HCT116 (cell line): ENCODE measurements at regions not wholly inside any gene's neighbourhood (a gene's known extent, or its start where the extent isn't known, plus 50 kb on each side); places are given as distances from the start of the nearest gene placed in this dataset.

ENCODE experiments used
- ATAC-seq: fragments of 200-7000 bp; cut with Tn5 transposase; 2 replicates; pipeline ENCODE4 v1.9.1; 2020; ENCODE audit warnings: mild to moderate bottlenecking, moderate library complexity
- BruUV-seq: library from RNA; stranded (reverse); fragments of 400-500 nt; replicated peaks from 2 replicates; lab custom pipeline; 2021; lab: Mats Ljungman, UMichigan
- CTCF ChIA-PET: fragments of 300-600 bp; sonication (Branson Sonifier 250); formaldehyde crosslinking; loops from one replicate; lab custom pipeline; 2021; ENCODE audit warnings: antibody characterized with exemption; lab: Charles Lee
- POLR2A ChIA-PET: fragments of 300-600, 350-600 bp; sonication (Branson Sonifier 250); formaldehyde crosslinking; loops from one replicate; lab custom pipeline; 2021; ENCODE audit warnings: antibody characterized with exemption; lab: Charles Lee
- RAD21 ChIA-PET, 2 experiments: fragments of 300-600 bp; sonication (Branson Sonifier 250); formaldehyde crosslinking; loops; one replicate each; lab custom pipeline; 2023; ENCODE audit warnings: low total read pairs in 2 of 2; ENCODE audit not compliant: uncharacterized antibody in 2 of 2, unreplicated experiment in 2 of 2, low non-redundant PET in 1 of 2; lab: Charles Lee
- DNase-seq: peaks from one replicate; pipeline ENCODE4 v3.0.0-alpha.2; 2010; ENCODE audit warnings: low read depth, low spot score
- H2AFZ ChIP-seq: fragments of 200-600 bp; shearing (Covaris generic), sonication (generic); 2 replicates; pipeline ENCODE4 v1.6.1; 2017; ENCODE audit warnings: low read depth, mixed run types, mixed read lengths, antibody characterized with exemption, low read length; ENCODE audit not compliant: poor library complexity, severe bottlenecking
- H3K27ac ChIP-seq: 2 replicates; pipeline ENCODE4 v1.5.1; 2012; ENCODE audit warnings: low read depth, low read length
- H3K27me3 ChIP-seq: fragments of 200-600 bp; sonication (generic); 2 replicates; pipeline ENCODE4 v1.6.1; 2016; ENCODE audit warnings: mixed run types, low read length, mixed read lengths; ENCODE audit not compliant: insufficient read depth
- H3K36me3 ChIP-seq, 2 experiments: fragments of 200-500 bp in 1 of 2; fragments of 200-600 bp in 1 of 2; sonication (Bioruptor generic) in 1 of 2; sonication (generic) in 1 of 2; 2 replicates each; pipeline versions ENCODE4 v1.5.1 to v1.6.1; 2014 to 2016; ENCODE audit warnings: low read length in 2 of 2, inconsistent platforms in 1 of 2, mixed read lengths in 1 of 2, mixed run types in 1 of 2; ENCODE audit not compliant: insufficient read depth in 2 of 2, control insufficient read depth in 1 of 2
- H3K4me1 ChIP-seq, 2 experiments: fragments of 200-600 bp in 1 of 2; sonication (generic) in 1 of 2; 2 replicates each; pipeline versions ENCODE4 v1.5.1 to v1.6.1; 2012 to 2017; ENCODE audit warnings: low read length in 2 of 2, inconsistent platforms in 1 of 2, mild to moderate bottlenecking in 1 of 2, mixed read lengths in 1 of 2, mixed run types in 1 of 2, moderate library complexity in 1 of 2; ENCODE audit not compliant: insufficient read depth in 2 of 2, control insufficient read depth in 1 of 2
- H3K4me2 ChIP-seq: fragments of 200-600 bp; sonication (generic); 2 replicates; pipeline ENCODE4 v1.6.1; 2017; ENCODE audit warnings: mixed run types, low read length, mixed read lengths
- H3K4me3 ChIP-seq, 2 experiments: fragments of 200-600 bp in 1 of 2; sonication (generic) in 1 of 2; replicated peaks in 1 of 2; 2 replicates each; pipeline ENCODE4 v1.5.1; 2011 to 2016; ENCODE audit warnings: low read length in 2 of 2, control low read depth in 1 of 2, low read depth in 1 of 2, mild to moderate bottlenecking in 1 of 2, mixed read lengths in 1 of 2, mixed run types in 1 of 2
- H3K79me2 ChIP-seq: fragments of 200-600 bp; sonication (generic); 2 replicates; pipeline ENCODE4 v1.6.1; 2017; ENCODE audit warnings: mild to moderate bottlenecking, mixed run types, low read length, moderate library complexity, mixed read lengths; ENCODE audit not compliant: insufficient read depth
- H3K9ac ChIP-seq: fragments of 200-600 bp; sonication (generic); 2 replicates; pipeline ENCODE4 v1.6.1; 2016; ENCODE audit warnings: low read length, mixed read lengths
- H3K9me2 ChIP-seq: fragments of 200-600 bp; sonication (generic), shearing (Covaris generic); 2 replicates; pipeline ENCODE4 v1.6.1; 2017; ENCODE audit warnings: mixed run types, mild to moderate bottlenecking, moderate library complexity; ENCODE audit not compliant: insufficient read depth
- H3K9me3 ChIP-seq, 2 experiments: fragments of 200-500 bp in 1 of 2; fragments of 200-600 bp in 1 of 2; sonication (Bioruptor generic) in 1 of 2; sonication (generic) in 1 of 2; 2 replicates each; pipeline ENCODE4 v1.6.1; 2014 to 2017; ENCODE audit warnings: low read length in 2 of 2, mixed read lengths in 2 of 2, inconsistent platforms in 1 of 2, low read depth in 1 of 2, mild to moderate bottlenecking in 1 of 2, mixed run types in 1 of 2, moderate library complexity in 1 of 2; ENCODE audit not compliant: control insufficient read depth in 1 of 2, insufficient read depth in 1 of 2
- H4K20me1 ChIP-seq: fragments of 200-600 bp; sonication (generic), shearing (Covaris generic); 2 replicates; pipeline ENCODE4 v1.6.1; 2017; ENCODE audit warnings: mixed run types, mild to moderate bottlenecking, moderate library complexity; ENCODE audit not compliant: insufficient read depth
- CBX3 ChIP-seq: IDR thresholded peaks from 2 replicates; pipeline ENCODE4 v1.6.1; 2012; ENCODE audit warnings: low read depth
- EGR1 ChIP-seq: IDR thresholded peaks from 2 replicates; pipeline ENCODE4 v1.6.1; 2012; ENCODE audit warnings: low read depth
- EZH2phosphoT487 ChIP-seq: fragments of 200-600 bp; IDR thresholded peaks from 2 replicates; pipeline ENCODE4 v1.6.1; 2018; ENCODE audit warnings: antibody characterized with exemption, borderline replicate concordance
- FOSL1 ChIP-seq: IDR thresholded peaks from 2 replicates; pipeline ENCODE4 v1.6.1; 2012; ENCODE audit warnings: low read depth
- POLR2AphosphoS5 ChIP-seq: IDR thresholded peaks from 2 replicates; pipeline ENCODE4 v1.6.1; 2011; ENCODE audit warnings: mild to moderate bottlenecking, low read depth, low read length, moderate library complexity
- RAD21 ChIP-seq: IDR thresholded peaks from 2 replicates; pipeline ENCODE4 v1.6.1; 2012; ENCODE audit warnings: low read depth, mild to moderate bottlenecking
- SRF ChIP-seq: IDR thresholded peaks from 2 replicates; pipeline ENCODE4 v1.6.1; 2012; ENCODE audit warnings: low read depth
- YY1 ChIP-seq: IDR thresholded peaks from 2 replicates; pipeline ENCODE4 v1.6.1; 2011; ENCODE audit warnings: low read length, low read depth, moderate library complexity, mild to moderate bottlenecking; ENCODE audit not compliant: insufficient replicate concordance; ENCODE audit errors: extremely low read depth
- ZNF274 ChIP-seq: fragments of 200-500 bp; sonication (Bioruptor generic); IDR thresholded peaks from 2 replicates; pipeline ENCODE4 v1.6.1; 2014; ENCODE audit warnings: mild to moderate bottlenecking, low read depth, low read length, inconsistent platforms
- intact Hi-C: fragments of 100-400 bp; cut with micrococcal nuclease; formaldehyde crosslinking; loops from 2 replicates; pipeline ENCODE4 v1.10.0; 2022
- TF ChIP-seq, protein P1 (sequence below): IDR thresholded peaks from 2 replicates; pipeline ENCODE4 v1.6.1; 2012
- TF ChIP-seq, protein P2 (sequence below), 3 experiments: fragments of 200-600 bp in 1 of 3; sonication (generic) in 1 of 3; IDR thresholded peaks in 2 of 3; conservative IDR thresholded peaks in 1 of 3; 2 replicates each; pipeline ENCODE4 v1.5.1; 2012 to 2017; ENCODE audit warnings: low read depth in 2 of 3, low read length in 2 of 3, antibody characterized with exemption in 1 of 3, borderline replicate concordance in 1 of 3, control low read depth in 1 of 3, mild to moderate bottlenecking in 1 of 3, mixed read lengths in 1 of 3, mixed run types in 1 of 3, moderate library complexity in 1 of 3; ENCODE audit not compliant: insufficient read depth in 1 of 3
- TF ChIP-seq, protein P3 (sequence below): IDR thresholded peaks from 2 replicates; pipeline ENCODE4 v1.6.1; 2012; ENCODE audit warnings: low read depth
- TF ChIP-seq, protein P4 (sequence below): IDR thresholded peaks from 2 replicates; pipeline ENCODE4 v1.6.1; 2011; ENCODE audit warnings: mild to moderate bottlenecking, low read length, moderate library complexity; ENCODE audit not compliant: insufficient replicate concordance; ENCODE audit errors: extremely low read depth

DNA sequence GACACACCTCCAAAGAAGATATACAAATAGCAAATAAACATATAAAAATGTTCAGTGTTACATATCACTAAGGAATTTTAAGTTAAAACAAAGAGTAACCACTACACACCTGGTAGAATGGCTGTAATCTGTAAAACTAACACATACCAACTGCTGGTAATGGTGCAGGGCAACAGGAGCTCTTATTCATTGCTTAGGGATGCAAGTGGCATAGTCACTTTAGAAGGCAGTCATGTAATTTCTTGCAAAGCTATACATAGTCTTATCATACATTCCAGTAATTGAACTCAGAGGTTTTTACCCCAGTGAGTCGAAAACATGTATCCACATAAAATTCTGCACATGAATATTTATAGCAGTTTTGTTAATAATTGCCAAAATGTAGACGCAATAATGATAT is 906.8 kb upstream of the CITED2 start:
- Histone ChIP-seq H3K4me1 (no peaks in the 10 kb centered on the region), H3K9me3 (no peaks in the 10 kb centered on the region), H3K27me3 (no peaks in the 10 kb centered on the region), H3K9me2 (no peaks in the 10 kb centered on the region), H3K79me2 (no peaks in the 10 kb centered on the region), H3K36me3 (no peaks in the 10 kb centered on the region), H3K27ac (no peak overlapping the region), H3K4me3 (no peak overlapping the region), H3K4me2 (no peak overlapping the region), H3K9ac (no peak overlapping the region), H4K20me1 (no peaks in the 10 kb centered on the region), H2AFZ (no peak overlapping the region)
- ChIA-PET RAD21 (no interaction called here), POLR2A (no interaction called here), CTCF (no interaction called here)
- BruUV-seq, result no TSS peak
- DNase-seq (no peak), ATAC-seq (no peak)
- TF ChIP-seq, protein P1, sequence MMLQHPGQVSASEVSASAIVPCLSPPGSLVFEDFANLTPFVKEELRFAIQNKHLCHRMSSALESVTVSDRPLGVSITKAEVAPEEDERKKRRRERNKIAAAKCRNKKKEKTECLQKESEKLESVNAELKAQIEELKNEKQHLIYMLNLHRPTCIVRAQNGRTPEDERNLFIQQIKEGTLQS, result no peak
- TF ChIP-seq SRF (no peak), RAD21 (no peak), YY1 (no peak), CBX3 (no peak), POLR2AphosphoS5 (no peak), EZH2phosphoT487 (no peak)
- intact Hi-C loops, result no loop called here

DNA sequence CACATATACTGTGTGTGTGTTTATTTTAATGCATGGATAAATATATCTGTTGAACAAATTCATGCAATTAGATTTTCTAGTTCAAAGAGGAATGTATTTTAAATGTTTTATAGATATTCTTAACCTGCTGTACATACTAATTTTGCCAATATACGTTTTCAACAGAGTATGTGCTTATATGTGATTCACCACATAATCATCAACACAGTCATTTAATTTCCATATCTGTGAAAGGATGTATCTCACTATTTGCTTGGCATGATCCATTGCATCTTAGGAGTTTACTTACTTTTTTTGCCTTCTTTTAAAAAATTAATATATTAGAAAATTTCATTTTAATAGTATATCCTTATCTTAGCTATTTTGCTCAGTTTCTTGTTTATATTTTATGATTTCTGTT is 902.3 kb upstream of the CITED2 start:
- no peaks in the 10 kb centered on the region for H3K9me2 ChIP-seq
- H3K36me3 ChIP-seq, result no peaks in the 10 kb centered on the region
- no peak overlapping the region for H3K4me2 ChIP-seq
- H3K27me3 ChIP-seq, result no peaks in the 10 kb centered on the region
- BruUV-seq, result no TSS peak
- H3K79me2 ChIP-seq, result no peaks in the 10 kb centered on the region
- ChIA-PET POLR2A (no interaction called here), CTCF (no interaction called here), RAD21 (no interaction called here)
- no peak overlapping the region for H3K4me3 ChIP-seq
- no peaks in the 10 kb centered on the region for H3K9me3 ChIP-seq
- H2AFZ ChIP-seq, result no peak overlapping the region
- H3K4me1 ChIP-seq, result no peaks in the 10 kb centered on the region
- DNase-seq (no peak), ATAC-seq (no peak)
- H3K9ac ChIP-seq, result no peak overlapping the region
- no peak overlapping the region for H3K27ac ChIP-seq
- intact Hi-C loops, result no loop called here
- H4K20me1 ChIP-seq, result no peaks in the 10 kb centered on the region
- no peak for TF ChIP-seq FOSL1
- TF ChIP-seq EGR1, result no peak
- no peak for TF ChIP-seq ZNF274
- TF ChIP-seq, protein P2, sequence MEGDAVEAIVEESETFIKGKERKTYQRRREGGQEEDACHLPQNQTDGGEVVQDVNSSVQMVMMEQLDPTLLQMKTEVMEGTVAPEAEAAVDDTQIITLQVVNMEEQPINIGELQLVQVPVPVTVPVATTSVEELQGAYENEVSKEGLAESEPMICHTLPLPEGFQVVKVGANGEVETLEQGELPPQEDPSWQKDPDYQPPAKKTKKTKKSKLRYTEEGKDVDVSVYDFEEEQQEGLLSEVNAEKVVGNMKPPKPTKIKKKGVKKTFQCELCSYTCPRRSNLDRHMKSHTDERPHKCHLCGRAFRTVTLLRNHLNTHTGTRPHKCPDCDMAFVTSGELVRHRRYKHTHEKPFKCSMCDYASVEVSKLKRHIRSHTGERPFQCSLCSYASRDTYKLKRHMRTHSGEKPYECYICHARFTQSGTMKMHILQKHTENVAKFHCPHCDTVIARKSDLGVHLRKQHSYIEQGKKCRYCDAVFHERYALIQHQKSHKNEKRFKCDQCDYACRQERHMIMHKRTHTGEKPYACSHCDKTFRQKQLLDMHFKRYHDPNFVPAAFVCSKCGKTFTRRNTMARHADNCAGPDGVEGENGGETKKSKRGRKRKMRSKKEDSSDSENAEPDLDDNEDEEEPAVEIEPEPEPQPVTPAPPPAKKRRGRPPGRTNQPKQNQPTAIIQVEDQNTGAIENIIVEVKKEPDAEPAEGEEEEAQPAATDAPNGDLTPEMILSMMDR (IDR thresholded peaks at IDR 0.05 in 2 of 3, conservative IDR thresholded peaks at IDR 0.05 in 1 of 3; ENCODE audit: borderline replicate concordance in 1 of 3, insufficient read depth in 1 of 3, low read depth in 2 of 3, low read length in 2 of 3), result no peak
- TF ChIP-seq RAD21, result no peak
- TF ChIP-seq, protein P3, sequence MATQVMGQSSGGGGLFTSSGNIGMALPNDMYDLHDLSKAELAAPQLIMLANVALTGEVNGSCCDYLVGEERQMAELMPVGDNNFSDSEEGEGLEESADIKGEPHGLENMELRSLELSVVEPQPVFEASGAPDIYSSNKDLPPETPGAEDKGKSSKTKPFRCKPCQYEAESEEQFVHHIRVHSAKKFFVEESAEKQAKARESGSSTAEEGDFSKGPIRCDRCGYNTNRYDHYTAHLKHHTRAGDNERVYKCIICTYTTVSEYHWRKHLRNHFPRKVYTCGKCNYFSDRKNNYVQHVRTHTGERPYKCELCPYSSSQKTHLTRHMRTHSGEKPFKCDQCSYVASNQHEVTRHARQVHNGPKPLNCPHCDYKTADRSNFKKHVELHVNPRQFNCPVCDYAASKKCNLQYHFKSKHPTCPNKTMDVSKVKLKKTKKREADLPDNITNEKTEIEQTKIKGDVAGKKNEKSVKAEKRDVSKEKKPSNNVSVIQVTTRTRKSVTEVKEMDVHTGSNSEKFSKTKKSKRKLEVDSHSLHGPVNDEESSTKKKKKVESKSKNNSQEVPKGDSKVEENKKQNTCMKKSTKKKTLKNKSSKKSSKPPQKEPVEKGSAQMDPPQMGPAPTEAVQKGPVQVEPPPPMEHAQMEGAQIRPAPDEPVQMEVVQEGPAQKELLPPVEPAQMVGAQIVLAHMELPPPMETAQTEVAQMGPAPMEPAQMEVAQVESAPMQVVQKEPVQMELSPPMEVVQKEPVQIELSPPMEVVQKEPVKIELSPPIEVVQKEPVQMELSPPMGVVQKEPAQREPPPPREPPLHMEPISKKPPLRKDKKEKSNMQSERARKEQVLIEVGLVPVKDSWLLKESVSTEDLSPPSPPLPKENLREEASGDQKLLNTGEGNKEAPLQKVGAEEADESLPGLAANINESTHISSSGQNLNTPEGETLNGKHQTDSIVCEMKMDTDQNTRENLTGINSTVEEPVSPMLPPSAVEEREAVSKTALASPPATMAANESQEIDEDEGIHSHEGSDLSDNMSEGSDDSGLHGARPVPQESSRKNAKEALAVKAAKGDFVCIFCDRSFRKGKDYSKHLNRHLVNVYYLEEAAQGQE, result no peak
- TF ChIP-seq, protein P4, sequence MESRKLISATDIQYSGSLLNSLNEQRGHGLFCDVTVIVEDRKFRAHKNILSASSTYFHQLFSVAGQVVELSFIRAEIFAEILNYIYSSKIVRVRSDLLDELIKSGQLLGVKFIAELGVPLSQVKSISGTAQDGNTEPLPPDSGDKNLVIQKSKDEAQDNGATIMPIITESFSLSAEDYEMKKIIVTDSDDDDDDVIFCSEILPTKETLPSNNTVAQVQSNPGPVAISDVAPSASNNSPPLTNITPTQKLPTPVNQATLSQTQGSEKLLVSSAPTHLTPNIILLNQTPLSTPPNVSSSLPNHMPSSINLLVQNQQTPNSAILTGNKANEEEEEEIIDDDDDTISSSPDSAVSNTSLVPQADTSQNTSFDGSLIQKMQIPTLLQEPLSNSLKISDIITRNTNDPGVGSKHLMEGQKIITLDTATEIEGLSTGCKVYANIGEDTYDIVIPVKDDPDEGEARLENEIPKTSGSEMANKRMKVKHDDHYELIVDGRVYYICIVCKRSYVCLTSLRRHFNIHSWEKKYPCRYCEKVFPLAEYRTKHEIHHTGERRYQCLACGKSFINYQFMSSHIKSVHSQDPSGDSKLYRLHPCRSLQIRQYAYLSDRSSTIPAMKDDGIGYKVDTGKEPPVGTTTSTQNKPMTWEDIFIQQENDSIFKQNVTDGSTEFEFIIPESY, result no peak
